Fibroblast of pulmonary artery (primary cell): ENCODE measurements at regions not wholly inside any gene's neighbourhood (a gene's known extent, or its start where the extent isn't known, plus 50 kb on each side); places are given as distances from the start of the nearest gene placed in this dataset.
"Not testable (repeated sequence)": the region's sequence is repeated elsewhere in the genome, so short reads cannot be mapped to it uniquely, and the experiment has no call there.

Experiments
- DNase-seq: peaks from one replicate; pipeline ENCODE4 v3.0.0-alpha.2; 2010; ENCODE audit warnings: low read depth
- H3K4me3 ChIP-seq: replicated peaks from 2 replicates; pipeline ENCODE4 v1.5.1; 2011; ENCODE audit warnings: low read depth, mild to moderate bottlenecking, control low read depth, low read length, moderate library complexity
- CTCF ChIP-seq: IDR thresholded peaks from 2 replicates; pipeline ENCODE4 v1.5.1; 2011; ENCODE audit warnings: mild to moderate bottlenecking, control low read depth, low read length, inconsistent platforms; ENCODE audit errors: missing control alignments

GRCh38 chr7:9919-10318, 182.5 kb upstream of the FAM20C start:
- not testable (repeated sequence) for DNase-seq, H3K4me3 ChIP-seq

DNA sequence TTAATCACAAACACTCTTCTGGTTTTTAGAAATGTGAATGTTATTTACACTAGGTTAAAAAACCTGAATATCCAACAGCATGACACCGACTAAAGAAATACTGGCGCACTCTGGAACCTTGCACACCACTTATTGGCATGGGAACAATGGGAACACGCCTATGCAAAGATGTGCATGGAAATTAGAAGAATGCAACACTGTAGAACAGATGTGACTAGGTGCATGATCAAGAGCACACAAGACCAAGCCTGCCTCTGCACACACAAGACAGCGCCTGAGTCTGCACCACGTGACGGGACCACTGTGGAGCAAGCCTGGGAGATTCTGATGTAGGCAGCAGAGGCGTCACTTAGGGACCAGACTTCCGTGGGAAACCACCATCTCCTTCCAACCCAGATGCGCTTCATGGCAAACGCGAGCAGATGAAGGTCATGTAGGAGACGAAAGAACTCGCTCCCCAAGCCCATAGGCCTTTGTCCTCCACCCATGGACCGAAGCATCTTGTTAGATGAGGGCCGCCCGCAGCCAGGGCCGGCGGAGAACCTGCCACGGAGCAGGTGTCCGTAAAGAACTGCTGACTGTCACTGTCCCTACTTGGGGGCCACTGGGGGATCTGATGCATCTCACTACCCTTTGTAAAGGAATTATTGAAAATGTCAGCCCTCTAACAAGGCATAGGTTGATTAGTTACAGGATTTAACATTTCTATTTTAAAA, 159.6 kb upstream of the FAM20C start:
- not testable (repeated sequence) for H3K4me3 ChIP-seq, DNase-seq

GRCh38 chr7:35121-35541, 157.2 kb upstream of the FAM20C start:
- DNase-seq, H3K4me3 ChIP-seq: not testable (repeated sequence)

DNA sequence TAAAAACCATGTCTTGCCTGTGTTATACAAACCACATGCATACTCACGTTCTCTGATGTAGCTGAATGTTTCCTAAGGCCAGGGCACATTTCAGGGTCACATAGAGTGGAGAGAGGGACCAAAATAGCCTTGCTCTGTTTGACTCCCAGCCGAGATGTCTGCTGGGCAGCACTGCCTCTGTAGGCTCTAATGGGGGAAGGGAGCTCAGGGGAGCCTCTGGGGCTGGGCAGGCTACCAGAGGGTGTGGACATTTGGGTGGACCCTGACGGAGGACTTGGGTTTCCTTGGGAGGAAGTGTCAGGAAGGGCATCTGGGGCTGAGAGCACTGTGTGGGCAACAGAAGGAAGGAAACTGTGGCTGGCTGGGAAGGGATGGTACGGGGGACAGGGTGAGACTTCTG, 155.8 kb upstream of the FAM20C start:
- not testable (repeated sequence) for DNase-seq, H3K4me3 ChIP-seq

- not testable (repeated sequence) for H3K4me3 ChIP-seq, DNase-seq
Measured at GRCh38 chr7:37656-38055, 154.7 kb upstream of the FAM20C start.

- H3K4me3 ChIP-seq, DNase-seq: not testable (repeated sequence)
Measured at GRCh38 chr7:38444-38843, 153.9 kb upstream of the FAM20C start.

GRCh38 chr7:39984-40740, 152.2 kb upstream of the FAM20C start:
- peak; percentile 18 for DNase-seq
- not testable (repeated sequence) for H3K4me3 ChIP-seq

DNA sequence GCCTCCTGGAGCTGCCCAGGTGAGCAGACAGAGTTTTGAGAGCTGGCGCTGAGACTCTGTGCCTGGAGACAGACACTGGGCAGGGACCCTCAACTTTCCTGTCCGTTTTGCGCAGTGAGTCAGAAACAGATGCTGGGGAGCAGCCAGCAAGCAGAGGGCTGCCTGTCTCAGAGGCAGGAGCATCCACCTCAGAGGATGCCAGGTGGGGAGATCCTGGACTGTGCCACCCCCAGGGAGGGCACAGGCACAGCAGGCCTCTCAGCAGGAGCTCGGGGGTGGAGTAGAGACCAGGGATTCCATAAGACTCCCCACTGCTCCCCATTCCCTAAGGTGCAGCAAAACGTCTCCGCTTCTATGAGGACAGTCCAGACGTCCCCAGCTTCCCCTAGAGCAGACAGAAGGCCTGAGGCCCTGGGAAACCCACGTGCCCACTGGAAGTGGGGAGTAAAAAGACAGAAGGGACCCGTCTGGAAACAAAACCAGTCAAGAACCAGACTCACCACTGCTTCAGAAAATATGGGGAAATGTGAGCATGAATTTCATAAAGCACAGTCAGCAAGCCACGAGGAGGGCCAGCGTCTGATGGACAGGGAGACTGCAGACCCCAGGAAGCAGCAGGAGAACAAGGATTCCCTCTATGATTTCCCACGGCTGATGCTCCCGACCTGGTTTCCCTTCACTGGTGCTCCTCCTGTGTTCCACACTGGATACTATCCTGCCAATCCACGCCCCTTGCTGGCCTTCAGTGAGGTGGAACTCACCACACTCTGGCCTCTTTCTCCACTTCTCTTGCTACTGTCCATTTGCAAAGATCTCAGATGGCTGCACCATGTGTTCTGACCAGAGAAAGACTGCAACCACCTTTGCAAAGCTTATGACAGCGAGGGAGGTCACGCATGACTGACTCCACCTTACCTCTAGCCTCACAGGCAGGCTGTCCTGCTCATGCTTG, 151.3 kb upstream of the FAM20C start:
- DNase-seq = no peak
- H3K4me3 ChIP-seq = no peak overlapping the region
- no peak for TF ChIP-seq CTCF

DNA sequence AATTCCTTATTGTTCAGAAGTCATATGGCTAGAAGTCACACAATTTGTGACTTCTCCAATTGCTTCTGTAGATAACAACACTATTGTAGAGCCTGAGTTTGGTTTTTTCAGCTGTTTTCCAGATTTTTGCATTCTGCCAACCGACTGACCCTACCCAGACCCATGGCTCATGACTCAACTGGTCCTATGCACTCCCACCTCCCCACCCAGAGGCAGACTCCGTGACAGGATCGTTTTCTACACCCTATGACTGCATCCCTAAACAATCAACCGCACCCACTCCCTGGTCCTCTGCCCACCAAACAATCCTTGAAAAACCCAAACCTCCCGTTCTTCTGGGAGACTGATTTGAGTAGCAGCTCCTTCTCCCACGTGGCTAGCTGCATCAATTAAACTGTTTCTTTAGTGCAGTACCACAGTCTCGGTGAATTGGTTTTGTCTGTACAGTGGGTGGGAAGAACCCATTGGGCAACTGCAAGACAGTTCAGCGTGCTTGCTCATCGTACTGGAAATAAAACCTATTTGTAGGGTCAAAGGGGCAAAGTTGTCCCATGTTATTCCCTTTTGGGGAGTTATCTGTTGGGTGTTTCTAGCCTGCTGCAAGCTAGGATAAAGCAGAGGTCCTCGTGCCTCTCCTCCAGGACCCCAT, 150.3 kb upstream of the FAM20C start:
- TF ChIP-seq CTCF = no peak
- DNase-seq = no peak
- no peak overlapping the region for H3K4me3 ChIP-seq

GRCh38 chr7:43791-44540, 148.4 kb upstream of the FAM20C start:
- DNase-seq = no peak
- H3K4me3 ChIP-seq = no peak overlapping the region
- TF ChIP-seq CTCF = no peak
